ENCODE measurements at regions not wholly inside any gene's neighbourhood (a gene's known extent, or its start where the extent isn't known, plus 50 kb on each side); places are given as distances from the start of the nearest gene placed in this dataset.
"Not testable (repeated sequence)": the region's sequence is repeated elsewhere in the genome, so short reads cannot be mapped to it uniquely, and the experiment has no call there.

DNA sequence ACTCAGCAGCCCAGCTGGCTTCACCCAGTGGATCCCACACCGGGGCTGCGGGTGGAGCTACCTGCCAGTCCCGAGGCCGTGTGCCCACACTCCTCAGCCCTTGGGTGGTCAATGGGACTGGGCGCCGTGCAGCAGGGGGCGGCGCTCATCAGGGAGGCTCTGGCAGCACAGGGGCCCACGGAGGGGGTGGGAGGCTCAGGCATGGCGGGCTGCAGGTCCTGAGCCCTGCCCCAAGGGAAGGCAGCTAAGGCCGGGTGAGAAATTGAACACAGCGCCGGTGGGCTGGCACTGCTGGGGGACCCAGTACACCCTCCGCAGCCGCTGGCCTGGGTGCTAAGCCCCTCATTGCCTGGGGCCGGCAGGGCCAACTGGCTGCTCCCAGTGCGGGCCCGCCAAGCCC lies 1017.1 kb upstream of the FLRT2 start:
- TF ChIP-seq, protein P1, sequence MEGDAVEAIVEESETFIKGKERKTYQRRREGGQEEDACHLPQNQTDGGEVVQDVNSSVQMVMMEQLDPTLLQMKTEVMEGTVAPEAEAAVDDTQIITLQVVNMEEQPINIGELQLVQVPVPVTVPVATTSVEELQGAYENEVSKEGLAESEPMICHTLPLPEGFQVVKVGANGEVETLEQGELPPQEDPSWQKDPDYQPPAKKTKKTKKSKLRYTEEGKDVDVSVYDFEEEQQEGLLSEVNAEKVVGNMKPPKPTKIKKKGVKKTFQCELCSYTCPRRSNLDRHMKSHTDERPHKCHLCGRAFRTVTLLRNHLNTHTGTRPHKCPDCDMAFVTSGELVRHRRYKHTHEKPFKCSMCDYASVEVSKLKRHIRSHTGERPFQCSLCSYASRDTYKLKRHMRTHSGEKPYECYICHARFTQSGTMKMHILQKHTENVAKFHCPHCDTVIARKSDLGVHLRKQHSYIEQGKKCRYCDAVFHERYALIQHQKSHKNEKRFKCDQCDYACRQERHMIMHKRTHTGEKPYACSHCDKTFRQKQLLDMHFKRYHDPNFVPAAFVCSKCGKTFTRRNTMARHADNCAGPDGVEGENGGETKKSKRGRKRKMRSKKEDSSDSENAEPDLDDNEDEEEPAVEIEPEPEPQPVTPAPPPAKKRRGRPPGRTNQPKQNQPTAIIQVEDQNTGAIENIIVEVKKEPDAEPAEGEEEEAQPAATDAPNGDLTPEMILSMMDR (IDR thresholded peaks at IDR 0.05; ENCODE audit: low read length), result not testable (repeated sequence)
- TF ChIP-seq EZH2 (IDR thresholded peaks at IDR 0.05; ENCODE audit: borderline replicate concordance, low read length), result not testable (repeated sequence)
